ENCODE measurements at regions not wholly inside any gene's neighbourhood (a gene's known extent, or its start where the extent isn't known, plus 50 kb on each side); places are given as distances from the start of the nearest gene placed in this dataset.

GRCh38 chr1:82775406-82776000 lies 974.8 kb downstream of the ADGRL2 start:
- no peak overlapping the region for H3K4me3 ChIP-seq (ENCODE audit: low read depth, low read length)
- no peak for TF ChIP-seq MAX (IDR thresholded peaks at IDR 0.05; ENCODE audit: low read depth, low read length)
- peak; percentile 75 for TF ChIP-seq CTCF (IDR thresholded peaks at IDR 0.05; ENCODE audit: low read depth, low read length)
- peak; percentile 61 for DNase-seq (ENCODE audit: low read depth)

GRCh38 chr1:82762829-82763532 lies 962.2 kb downstream of the ADGRL2 start:
- TF ChIP-seq MYC (IDR thresholded peaks at IDR 0.05; ENCODE audit: low read depth, low read length) (no peak), MAX (IDR thresholded peaks at IDR 0.05; ENCODE audit: low read depth, low read length) (no peak)
- no peak for DNase-seq (ENCODE audit: low read depth)

GRCh38 chr1:82759035-82759434 lies 958.3 kb downstream of the ADGRL2 start:
- DNase-seq (ENCODE audit: low read depth), result no peak
- H3K4me3 ChIP-seq (ENCODE audit: low read depth, low read length), result no peak overlapping the region
- TF ChIP-seq CTCF (IDR thresholded peaks at IDR 0.05; ENCODE audit: low read depth, low read length), result no peak
- no peak for TF ChIP-seq MYC (IDR thresholded peaks at IDR 0.05; ENCODE audit: low read depth, low read length)
- no peak for TF ChIP-seq POLR2A (IDR thresholded peaks at IDR 0.05; ENCODE audit: extremely low read depth, insufficient read length)
- no peak for TF ChIP-seq MAX (IDR thresholded peaks at IDR 0.05; ENCODE audit: low read depth, low read length)

More at GRCh38 chr1:82762829-82763532, 962.2 kb downstream of the ADGRL2 start:
- H3K4me3 ChIP-seq (ENCODE audit: low read depth, low read length), result no peak overlapping the region

GRCh38 chr1:82755671-82756070 lies 954.9 kb downstream of the ADGRL2 start:
- DNase-seq (ENCODE audit: low read depth), result no peak
- H3K4me3 ChIP-seq (ENCODE audit: low read depth, low read length), result no peak overlapping the region
- TF ChIP-seq MYC (IDR thresholded peaks at IDR 0.05; ENCODE audit: low read depth, low read length) (no peak), POLR2A (IDR thresholded peaks at IDR 0.05; ENCODE audit: extremely low read depth, insufficient read length) (no peak), CTCF (IDR thresholded peaks at IDR 0.05; ENCODE audit: low read depth, low read length) (no peak), MAX (IDR thresholded peaks at IDR 0.05; ENCODE audit: low read depth, low read length) (no peak)

- H3K4me3 ChIP-seq (ENCODE audit: low read depth, low read length), result no peak overlapping the region
- no peak for TF ChIP-seq MYC (IDR thresholded peaks at IDR 0.05; ENCODE audit: low read depth, low read length)
- no peak for TF ChIP-seq MAX (IDR thresholded peaks at IDR 0.05; ENCODE audit: low read depth, low read length)
- no peak for TF ChIP-seq CTCF (IDR thresholded peaks at IDR 0.05; ENCODE audit: low read depth, low read length)
- TF ChIP-seq POLR2A (IDR thresholded peaks at IDR 0.05; ENCODE audit: extremely low read depth, insufficient read length), result no peak
- no peak for DNase-seq (ENCODE audit: low read depth)
Measured at GRCh38 chr1:82755191-82755590, 954.5 kb downstream of the ADGRL2 start.

GRCh38 chr1:82752046-82752445 lies 951.3 kb downstream of the ADGRL2 start:
- DNase-seq (ENCODE audit: low read depth), result no peak
- no peak for TF ChIP-seq MYC (IDR thresholded peaks at IDR 0.05; ENCODE audit: low read depth, low read length)
- TF ChIP-seq MAX (IDR thresholded peaks at IDR 0.05; ENCODE audit: low read depth, low read length), result no peak
- no peak for TF ChIP-seq CTCF (IDR thresholded peaks at IDR 0.05; ENCODE audit: low read depth, low read length)
- no peak for TF ChIP-seq POLR2A (IDR thresholded peaks at IDR 0.05; ENCODE audit: extremely low read depth, insufficient read length)

More at GRCh38 chr1:82752046-82752445, 951.3 kb downstream of the ADGRL2 start:
- no peak overlapping the region for H3K4me3 ChIP-seq (ENCODE audit: low read depth, low read length)

Data from NB4 (cell line).